Thoracic aorta (tissue), 2 donors: ENCODE measurements at regions not wholly inside any gene's neighbourhood (a gene's known extent, or its start where the extent isn't known, plus 50 kb on each side); places are given as distances from the start of the nearest gene placed in this dataset.

ENCODE experiments used
- ATAC-seq: fragments of 150-250 bp; one replicate; pipeline ENCODE4 v1.8.0; 2017; ENCODE audit warnings: low read depth; ENCODE audit not compliant: insufficient number of reproducible peaks, low FRiP score
- DNase-seq: peaks from one replicate; pipeline ENCODE4 v3.0.0-alpha.2; 2020; ENCODE audit warnings: low spot score
- H3K27ac ChIP-seq, 2 donors: fragments of 200-600 bp; sonication (generic); 1 replicate in 1 of 2; 2 replicates in 1 of 2; pipeline ENCODE4 v1.5.1; 2016; ENCODE audit warnings: mild to moderate bottlenecking in 2 of 2, moderate library complexity in 2 of 2
- H3K27me3 ChIP-seq: fragments of 200-600 bp; sonication (generic); replicated peaks from 2 replicates; pipeline ENCODE4 v1.6.0; 2016; ENCODE audit warnings: mild to moderate bottlenecking; ENCODE audit not compliant: insufficient read depth
- H3K36me3 ChIP-seq: fragments of 200-600 bp; sonication (generic); one replicate; pipeline ENCODE4 v1.5.1; 2016
- H3K4me1 ChIP-seq, 2 donors: fragments of 200-600 bp; sonication (generic); 1 replicate in 1 of 2; 2 replicates in 1 of 2; pipeline versions ENCODE4 v1.5.1 to v1.6.0; 2016; ENCODE audit warnings: low read depth in 2 of 2, mild to moderate bottlenecking in 1 of 2; ENCODE audit not compliant: control insufficient read depth in 1 of 2
- H3K4me3 ChIP-seq: fragments of 200-600 bp; sonication (generic); 2 replicates; pipeline ENCODE4 v1.5.1; 2016; ENCODE audit warnings: mild to moderate bottlenecking
- H3K9me3 ChIP-seq: fragments of 200-600 bp; sonication (generic); 2 replicates; pipeline ENCODE4 v1.5.1; 2016
- CTCF ChIP-seq: fragments of 200-600 bp; sonication (generic); IDR thresholded peaks from one replicate; pipeline ENCODE4 v1.5.1; 2019; ENCODE audit warnings: antibody characterized with exemption

- Histone ChIP-seq H3K4me3 (no peak overlapping the region), H3K27me3 (no peaks in the 10 kb centered on the region), H3K27ac (no peak overlapping the region), H3K36me3 (no peaks in the 10 kb centered on the region), H3K9me3 (no peaks in the 10 kb centered on the region), H3K4me1 (no peaks in the 10 kb centered on the region)
- DNase-seq (no peak), ATAC-seq (no peak)
- TF ChIP-seq CTCF: no peak
Measured at GRCh38 chr9:81146241-81146640, 543.1 kb downstream of the TLE1 start.

- Histone ChIP-seq H3K27ac (no peak overlapping the region), H3K4me1 (no peaks in the 10 kb centered on the region), H3K36me3 (no peaks in the 10 kb centered on the region), H3K27me3 (no peaks in the 10 kb centered on the region), H3K4me3 (no peak overlapping the region), H3K9me3 (no peaks in the 10 kb centered on the region)
- ATAC-seq (no peak), DNase-seq (no peak)
- no peak for TF ChIP-seq CTCF
Measured at GRCh38 chr9:81145331-81145963, 543.9 kb downstream of the TLE1 start.

GRCh38 chr9:81141961-81142360 lies 547.4 kb downstream of the TLE1 start:
- Histone ChIP-seq H3K36me3 (no peaks in the 10 kb centered on the region), H3K9me3 (no peaks in the 10 kb centered on the region)

GRCh38 chr9:81137976-81138568 lies 551.3 kb downstream of the TLE1 start:
- Histone ChIP-seq H3K36me3 (no peaks in the 10 kb centered on the region), H3K27ac (no peak overlapping the region), H3K4me1 (no peaks in the 10 kb centered on the region), H3K27me3 (no peaks in the 10 kb centered on the region), H3K9me3 (no peaks in the 10 kb centered on the region), H3K4me3 (no peak overlapping the region)
- no peak for ATAC-seq
- DNase-seq: no peak
- TF ChIP-seq CTCF: no peak

More at GRCh38 chr9:81141961-81142360, 547.4 kb downstream of the TLE1 start:
- Histone ChIP-seq H3K4me1 (no peaks in the 10 kb centered on the region), H3K4me3 (no peak overlapping the region), H3K27me3 (no peaks in the 10 kb centered on the region), H3K27ac (no peak overlapping the region)
- no peak for ATAC-seq
- TF ChIP-seq CTCF: no peak
- no peak for DNase-seq

GRCh38 chr9:81132796-81133195 lies 556.6 kb downstream of the TLE1 start:
- H3K4me1 ChIP-seq: no peaks in the 10 kb centered on the region
- no peaks in the 10 kb centered on the region for H3K27me3 ChIP-seq
- no peak for TF ChIP-seq CTCF
- H3K4me3 ChIP-seq: no peak overlapping the region
- no peak overlapping the region for H3K27ac ChIP-seq
- no peaks in the 10 kb centered on the region for H3K36me3 ChIP-seq
- no peak for DNase-seq
- no peaks in the 10 kb centered on the region for H3K9me3 ChIP-seq
- no peak for ATAC-seq
